SK-N-SH (cell line): ENCODE measurements at regions not wholly inside any gene's neighbourhood (a gene's known extent, or its start where the extent isn't known, plus 50 kb on each side); places are given as distances from the start of the nearest gene placed in this dataset.

Experiments
- CTCF ChIA-PET: fragments of 300-600, 350-600 bp; formaldehyde crosslinking; extraction: SDS; loops from one replicate; lab custom pipeline; 2021; lab: Yijun Ruan, JAX
- POLR2A ChIA-PET: fragments of 350-600 bp; sonication (Branson Sonifier 250); formaldehyde crosslinking; extraction: SDS; loops from one replicate; lab custom pipeline; 2020; ENCODE audit warnings: antibody characterized with exemption, inconsistent platforms; lab: Yijun Ruan, JAX
- DNase-seq: peaks from one replicate; pipeline ENCODE4 v3.0.0; 2012
- H2AFZ ChIP-seq: fragments of 200-600 bp; sonication (generic); 2 replicates; pipeline ENCODE4 v1.8.1; 2016; ENCODE audit warnings: antibody characterized with exemption, mild to moderate bottlenecking, low read depth
- H3F3A ChIP-seq: fragments of 200-600 bp; sonication (generic); replicated peaks from 2 replicates; pipeline ENCODE3; 2016; ENCODE audit warnings: antibody characterized with exemption, mild to moderate bottlenecking; ENCODE audit not compliant: insufficient read depth
- H3K27ac ChIP-seq, 2 experiments: fragments of 200-500 bp in 1 of 2; fragments of 200-600 bp in 1 of 2; sonication (Bioruptor generic) in 1 of 2; sonication (generic), shearing (Covaris generic) in 1 of 2; 2 replicates each; pipeline versions ENCODE4 v1.5.1 to v1.6.1; 2014 to 2016; ENCODE audit warnings: low read depth in 2 of 2, inconsistent platforms in 1 of 2, low read length in 1 of 2, mild to moderate bottlenecking in 1 of 2, mixed read lengths in 1 of 2
- H3K27me3 ChIP-seq: fragments of 200-600 bp; sonication (generic), shearing (Covaris generic); 2 replicates; pipeline ENCODE4 v1.6.1; 2016; ENCODE audit warnings: mixed run types; ENCODE audit not compliant: insufficient read depth
- H3K36me3 ChIP-seq, 2 experiments: fragments of 200-500 bp in 1 of 2; fragments of 200-600 bp in 1 of 2; sonication (Bioruptor generic) in 1 of 2; sonication (generic) in 1 of 2; replicated peaks in 1 of 2; 2 replicates each; pipeline versions ENCODE3 to v1.5.1; 2014 to 2016; ENCODE audit warnings: low read length in 1 of 2, mild to moderate bottlenecking in 1 of 2; ENCODE audit not compliant: insufficient read depth in 2 of 2, control insufficient read depth in 1 of 2
- H3K4me1 ChIP-seq, 2 experiments: fragments of 200-500 bp in 1 of 2; fragments of 200-600 bp in 1 of 2; sonication (Bioruptor generic) in 1 of 2; sonication (generic), shearing (Covaris generic) in 1 of 2; 2 replicates each; pipeline versions ENCODE4 v1.5.1 to v1.6.1; 2014 to 2016; ENCODE audit warnings: low read depth in 1 of 2, low read length in 1 of 2, mixed run types in 1 of 2; ENCODE audit not compliant: insufficient read depth in 2 of 2, control insufficient read depth in 1 of 2
- H3K4me2 ChIP-seq: fragments of 200-600 bp; sonication (generic), shearing (Covaris generic); 2 replicates; pipeline ENCODE4 v1.6.1; 2017; ENCODE audit warnings: mixed run types
- H3K4me3 ChIP-seq, 2 experiments: fragments of 200-500 bp in 1 of 2; fragments of 200-600 bp in 1 of 2; sonication (Bioruptor generic) in 1 of 2; sonication (generic), shearing (Covaris generic) in 1 of 2; 2 replicates each; pipeline versions ENCODE4 v1.5.1 to v1.8.1; 2014 to 2016; ENCODE audit warnings: low read depth in 2 of 2, inconsistent platforms in 1 of 2, low read length in 1 of 2, mild to moderate bottlenecking in 1 of 2, mixed read lengths in 1 of 2, moderate library complexity in 1 of 2
- H3K79me2 ChIP-seq: fragments of 200-600 bp; sonication (generic); 2 replicates; pipeline ENCODE4 v1.8.1; 2017; ENCODE audit warnings: mild to moderate bottlenecking; ENCODE audit not compliant: insufficient read depth
- H3K9ac ChIP-seq: fragments of 200-600 bp; sonication (generic); 2 replicates; pipeline ENCODE4 v1.6.1; 2017; ENCODE audit warnings: mixed run types
- H3K9me2 ChIP-seq: fragments of 200-600 bp; sonication (generic); 2 replicates; pipeline ENCODE4 v1.6.1; 2017; ENCODE audit warnings: mixed run types
- H3K9me3 ChIP-seq: fragments of 200-600 bp; sonication (generic); 2 replicates; pipeline ENCODE4 v1.6.1; 2017; ENCODE audit warnings: mixed run types, mild to moderate bottlenecking, moderate library complexity
- H4K20me1 ChIP-seq: fragments of 200-600 bp; sonication (generic); 2 replicates; pipeline ENCODE4 v1.6.1; 2017; ENCODE audit warnings: mild to moderate bottlenecking, mixed run types; ENCODE audit not compliant: insufficient read depth
- ELF1 ChIP-seq: IDR thresholded peaks from 2 replicates; pipeline ENCODE4 v1.4.0; 2012
- FOXM1 ChIP-seq: IDR thresholded peaks from 2 replicates; pipeline ENCODE4 v1.4.0; 2012; ENCODE audit warnings: low read depth, mild to moderate bottlenecking
- GABPA ChIP-seq: IDR thresholded peaks from 2 replicates; pipeline ENCODE4 v1.4.0; 2012; ENCODE audit warnings: low read depth, mild to moderate bottlenecking
- GATA2 ChIP-seq: sonication (generic); formaldehyde crosslinking; IDR thresholded peaks from 2 replicates; pipeline ENCODE4 v1.5.0; 2020; ENCODE audit warnings: mild to moderate bottlenecking, missing genetic modification reagents
- IRF3 ChIP-seq: fragments of 150-350 bp; IDR thresholded peaks from 2 replicates; pipeline ENCODE4 v1.6.1; 2016; ENCODE audit warnings: mild to moderate bottlenecking, low read depth, low read length
- JUND ChIP-seq: IDR thresholded peaks from 2 replicates; pipeline ENCODE4 v1.4.0; 2012
- NFIC ChIP-seq: IDR thresholded peaks from 2 replicates; pipeline ENCODE4 v1.4.0; 2012; ENCODE audit warnings: borderline replicate concordance
- NRF1 ChIP-seq: IDR thresholded peaks from 2 replicates; pipeline ENCODE4 v1.6.1; 2012; ENCODE audit warnings: low read depth, mild to moderate bottlenecking, low read length
- POLR2AphosphoS5 ChIP-seq: IDR thresholded peaks from 2 replicates; pipeline ENCODE4 v1.6.1; 2012; ENCODE audit warnings: low read depth, low read length
- RCOR1 ChIP-seq: fragments of 150-350 bp; IDR thresholded peaks from 2 replicates; pipeline ENCODE4 v1.6.1; 2017; ENCODE audit warnings: antibody characterized with exemption, low read length
- RFX5 ChIP-seq: IDR thresholded peaks from 2 replicates; pipeline ENCODE4 v1.6.1; 2012; ENCODE audit warnings: mild to moderate bottlenecking, improper control_type of control experiment, low read length
- RXRA ChIP-seq: IDR thresholded peaks from 2 replicates; pipeline ENCODE4 v1.4.0; 2012; ENCODE audit warnings: low read depth, mild to moderate bottlenecking, borderline replicate concordance
- SIN3A ChIP-seq: IDR thresholded peaks from 2 replicates; pipeline ENCODE4 v1.6.1; 2012; ENCODE audit warnings: low read depth, mild to moderate bottlenecking, low read length, moderate library complexity, borderline replicate concordance
- SMC3 ChIP-seq: IDR thresholded peaks from 2 replicates; pipeline ENCODE4 v1.6.1; 2012; ENCODE audit warnings: low read depth, low read length, improper control_type of control experiment
- TAF1 ChIP-seq: IDR thresholded peaks from 2 replicates; pipeline ENCODE4 v1.6.1; 2012; ENCODE audit warnings: low read depth, mild to moderate bottlenecking, low read length, moderate library complexity, borderline replicate concordance
- USF2 ChIP-seq: fragments of 150-350 bp; IDR thresholded peaks from 2 replicates; pipeline ENCODE4 v1.6.1; 2017; ENCODE audit warnings: antibody characterized with exemption, low read length, low read depth, borderline replicate concordance
- YY1 ChIP-seq: IDR thresholded peaks from 2 replicates; pipeline ENCODE4 v1.4.0; 2012; ENCODE audit warnings: low read depth, mild to moderate bottlenecking
- WGBS: methylation state at CpG from one replicate; pipeline ENCODE4 v1.1.6; 2017; ENCODE audit warnings: low lambda C conversion rate; 5-methylcytosine and 5-hydroxymethylcytosine counted together
- TF ChIP-seq, protein P1 (sequence below): IDR thresholded peaks from 2 replicates; pipeline ENCODE4 v1.4.0; 2012; ENCODE audit warnings: low read depth, borderline replicate concordance

DNA sequence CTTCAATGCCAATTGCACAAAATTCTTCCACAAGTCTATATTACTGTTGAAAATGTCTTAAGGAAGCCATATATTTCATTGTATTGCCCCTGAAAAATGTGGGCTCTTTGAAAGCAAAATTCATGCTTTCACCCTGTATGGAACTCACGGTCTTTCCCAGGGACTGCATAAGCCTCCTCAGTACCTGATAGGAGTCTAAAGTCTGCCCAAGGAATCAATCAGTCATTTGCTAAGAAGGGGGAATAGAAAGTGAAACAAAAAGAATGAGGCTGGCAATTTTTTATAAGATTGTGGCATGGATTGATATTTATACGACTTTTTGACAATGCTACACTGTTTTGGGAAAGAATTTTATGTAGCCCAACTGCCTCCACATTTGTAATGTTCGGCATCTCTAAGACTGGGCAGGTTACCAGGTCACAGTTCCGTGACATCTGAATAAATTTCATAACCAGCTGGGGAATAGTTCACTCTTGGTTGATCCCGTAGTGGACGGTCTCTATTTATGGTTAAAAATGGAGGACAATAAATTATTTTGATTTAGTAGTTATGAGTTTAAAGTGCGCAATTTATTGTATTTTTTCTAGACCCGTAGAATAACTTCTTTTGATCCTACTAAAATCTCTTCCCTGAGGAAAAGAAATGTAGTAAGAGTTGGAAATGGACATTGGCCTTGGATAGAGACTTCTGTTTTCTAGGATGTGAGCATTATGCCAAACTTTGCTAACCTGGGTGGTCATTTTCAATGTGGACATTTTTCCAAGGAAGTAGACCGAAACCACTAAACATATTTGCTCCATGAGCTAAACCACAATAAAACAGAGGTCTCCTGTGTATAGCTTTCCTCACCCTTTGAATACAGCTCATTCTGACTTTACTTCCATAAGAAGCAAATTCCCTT, 1585.4 kb downstream of the EFNB2 start (continued):
- no peak for TF ChIP-seq NFIC

- H3K4me1 ChIP-seq = no peaks in the 10 kb centered on the region; a peak in 1 of 4 replicates
- no peak overlapping the region for H3K4me2 ChIP-seq
- no peaks in the 10 kb centered on the region for H3K27me3 ChIP-seq
- H3K36me3 ChIP-seq = no peaks in the 10 kb centered on the region
- no peaks in the 10 kb centered on the region for H3K9me2 ChIP-seq
- H3K4me3 ChIP-seq = no peak overlapping the region
- DNase-seq = no peak
- no peak overlapping the region for H3K27ac ChIP-seq
- H3K79me2 ChIP-seq = no peaks in the 10 kb centered on the region
- no peak overlapping the region for H2AFZ ChIP-seq
- H3K9ac ChIP-seq = no peak overlapping the region
- no peaks in the 10 kb centered on the region for H3K9me3 ChIP-seq
- TF ChIP-seq NRF1 (no peak), USF2 (no peak), GATA2 (CRISPR knock-in tag) (no peak), NFIC (no peak), JUND (no peak), RXRA (no peak), POLR2AphosphoS5 (no peak), TAF1 (no peak), YY1 (no peak), SMC3 (no peak), ELF1 (no peak), SIN3A (no peak), FOXM1 (no peak), GABPA (no peak), RCOR1 (no peak), RFX5 (no peak)
- TF ChIP-seq, protein P1, sequence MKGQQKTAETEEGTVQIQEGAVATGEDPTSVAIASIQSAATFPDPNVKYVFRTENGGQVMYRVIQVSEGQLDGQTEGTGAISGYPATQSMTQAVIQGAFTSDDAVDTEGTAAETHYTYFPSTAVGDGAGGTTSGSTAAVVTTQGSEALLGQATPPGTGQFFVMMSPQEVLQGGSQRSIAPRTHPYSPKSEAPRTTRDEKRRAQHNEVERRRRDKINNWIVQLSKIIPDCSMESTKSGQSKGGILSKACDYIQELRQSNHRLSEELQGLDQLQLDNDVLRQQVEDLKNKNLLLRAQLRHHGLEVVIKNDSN = no peak
- no peaks in the 10 kb centered on the region for H3F3A ChIP-seq
- ChIA-PET POLR2A (no interaction called here), CTCF (no interaction called here)
- no peaks in the 10 kb centered on the region for H4K20me1 ChIP-seq
- WGBS = 68% methylated on average over 2 of the region's 2 CpGs
Observed at GRCh38 chr13:104944176-104944575, 1591.3 kb downstream of the EFNB2 start.

GRCh38 chr13:104943331-104943730, 1592.1 kb downstream of the EFNB2 start:
- H3K9me2 ChIP-seq = no peaks in the 10 kb centered on the region
- H3K4me2 ChIP-seq = no peak overlapping the region
- H3K4me1 ChIP-seq = no peaks in the 10 kb centered on the region; a peak in 1 of 4 replicates
- no peaks in the 10 kb centered on the region for H3K79me2 ChIP-seq
- no peak overlapping the region for H3K27ac ChIP-seq
- ChIA-PET POLR2A (no interaction called here), CTCF (no interaction called here)
- TF ChIP-seq IRF3 (no peak), GABPA (no peak), ELF1 (no peak)
- H3K9me3 ChIP-seq = no peaks in the 10 kb centered on the region
- no peak for DNase-seq
- WGBS = 41% methylated on average over 3 of the region's 3 CpGs
- no peaks in the 10 kb centered on the region for H4K20me1 ChIP-seq
- no peak overlapping the region for H3K4me3 ChIP-seq
- H3K9ac ChIP-seq = no peak overlapping the region
- H3F3A ChIP-seq = no peaks in the 10 kb centered on the region
- no peaks in the 10 kb centered on the region for H3K27me3 ChIP-seq
- H2AFZ ChIP-seq = no peak overlapping the region
- H3K36me3 ChIP-seq = no peaks in the 10 kb centered on the region
